GM12875 (cell line): ENCODE measurements at regions not wholly inside any gene's neighbourhood (a gene's known extent, or its start where the extent isn't known, plus 50 kb on each side); places are given as distances from the start of the nearest gene placed in this dataset.

Experiments used
- H3K4me3 ChIP-seq: one replicate; pipeline ENCODE4 v1.5.1; 2011; ENCODE audit warnings: low read depth, low read length, control low read depth
- CTCF ChIP-seq: IDR thresholded peaks from 2 replicates; pipeline ENCODE4 v1.5.1; 2011; ENCODE audit warnings: low read depth, mild to moderate bottlenecking, control low read depth, inconsistent platforms, low read length, moderate library complexity, borderline replicate concordance; ENCODE audit not compliant: insufficient read depth

- no peak overlapping the region for H3K4me3 ChIP-seq
- no peak for TF ChIP-seq CTCF
Measured at GRCh38 chr12:93957870-93958269, 190.5 kb upstream of the PLXNC1 start.

GRCh38 chr12:93959657-93960056 lies 188.7 kb upstream of the PLXNC1 start:
- H3K4me3 ChIP-seq: no peak overlapping the region
- TF ChIP-seq CTCF: no peak

- TF ChIP-seq CTCF: no peak
- no peak overlapping the region for H3K4me3 ChIP-seq
Measured at GRCh38 chr12:93960521-93960920, 187.9 kb upstream of the PLXNC1 start.

- TF ChIP-seq CTCF: no peak
- H3K4me3 ChIP-seq: no peak overlapping the region
Measured at GRCh38 chr12:93962336-93962735, 186.0 kb upstream of the PLXNC1 start.

- TF ChIP-seq CTCF: no peak
- no peak overlapping the region for H3K4me3 ChIP-seq
Measured at GRCh38 chr12:93964936-93965335, 183.4 kb upstream of the PLXNC1 start.

GRCh38 chr12:93966516-93967133 lies 181.8 kb upstream of the PLXNC1 start:
- no peak overlapping the region for H3K4me3 ChIP-seq
- TF ChIP-seq CTCF: no peak

- TF ChIP-seq CTCF: no peak
- H3K4me3 ChIP-seq: no peak overlapping the region
Measured at GRCh38 chr12:93967454-93967853, 180.9 kb upstream of the PLXNC1 start.
